Kidney (tissue), 13 donors: ENCODE measurements at regions not wholly inside any gene's neighbourhood (a gene's known extent, or its start where the extent isn't known, plus 50 kb on each side); places are given as distances from the start of the nearest gene placed in this dataset.

Source experiments
- DNase-seq, 5 donors: peaks; one replicate each; pipeline ENCODE4 v3.0.0-alpha.2; 2013 to 2020
- FAIRE-seq: peaks from 2 replicates; lab custom pipeline; 2012; peaks lifted over from hg19 to GRCh38; lab: Jason Lieb, UNC
- H3K27ac ChIP-seq, 2 donors: one replicate each; pipeline ENCODE4 v1.7.0; 2013; ENCODE audit warnings: low read depth in 2 of 2, low read length in 2 of 2, inconsistent platforms in 1 of 2
- H3K27me3 ChIP-seq: one replicate; pipeline ENCODE4 v1.7.1; 2013; ENCODE audit warnings: low read length, inconsistent platforms; ENCODE audit not compliant: control insufficient read depth, insufficient read depth
- H3K36me3 ChIP-seq, 3 donors: one replicate each; pipeline versions ENCODE4 v1.7.0 to v1.7.1; 2013; ENCODE audit warnings: low read length in 3 of 3, control low read depth in 1 of 3, inconsistent platforms in 1 of 3; ENCODE audit not compliant: insufficient read depth in 3 of 3, control insufficient read depth in 2 of 3
- H3K4me1 ChIP-seq, 3 donors: one replicate each; pipeline versions ENCODE4 v1.7.0 to v1.7.1; 2013; ENCODE audit warnings: low read length in 3 of 3, inconsistent platforms in 1 of 3, low read depth in 1 of 3; ENCODE audit not compliant: control insufficient read depth in 2 of 3, insufficient read depth in 2 of 3
- H3K4me3 ChIP-seq, 3 donors: one replicate each; pipeline versions ENCODE4 v1.7.0 to v1.8.1; 2013; ENCODE audit warnings: low read length in 3 of 3, control low read depth in 1 of 3, inconsistent platforms in 1 of 3
- H3K9ac ChIP-seq, 3 donors: one replicate each; pipeline versions ENCODE4 v1.7.0 to v1.7.1; 2013; ENCODE audit warnings: low read length in 3 of 3, control low read depth in 1 of 3, inconsistent platforms in 1 of 3
- H3K9me3 ChIP-seq, 3 donors: one replicate each; pipeline versions ENCODE4 v1.7.0 to v1.7.1; 2013; ENCODE audit warnings: low read length in 3 of 3, control low read depth in 1 of 3, inconsistent platforms in 1 of 3; ENCODE audit not compliant: control insufficient read depth in 2 of 3, insufficient read depth in 1 of 3
- intact Hi-C: fragments of 100-400 bp; cut with DNase I; formaldehyde crosslinking; loops from one replicate; pipeline ENCODE4 v1.11.1; 2022
- TF ChIP-seq, protein P1 (sequence below): IDR thresholded peaks from 3 replicates; pipeline ENCODE4 v1.5.1; 2012; ENCODE audit warnings: mild to moderate bottlenecking, moderate library complexity, borderline replicate concordance; ENCODE audit not compliant: insufficient read depth; ENCODE audit errors: extremely low read depth
- donor health status: control.
- donor health status: control.
- donor health status: control.
- donor health status: control.
- donor health status: control.
- donor health status: DM: yes; HTN: yes; CAD: no.
- donor health status: Normal renal cell carcinoma (clear cell type).

DNA sequence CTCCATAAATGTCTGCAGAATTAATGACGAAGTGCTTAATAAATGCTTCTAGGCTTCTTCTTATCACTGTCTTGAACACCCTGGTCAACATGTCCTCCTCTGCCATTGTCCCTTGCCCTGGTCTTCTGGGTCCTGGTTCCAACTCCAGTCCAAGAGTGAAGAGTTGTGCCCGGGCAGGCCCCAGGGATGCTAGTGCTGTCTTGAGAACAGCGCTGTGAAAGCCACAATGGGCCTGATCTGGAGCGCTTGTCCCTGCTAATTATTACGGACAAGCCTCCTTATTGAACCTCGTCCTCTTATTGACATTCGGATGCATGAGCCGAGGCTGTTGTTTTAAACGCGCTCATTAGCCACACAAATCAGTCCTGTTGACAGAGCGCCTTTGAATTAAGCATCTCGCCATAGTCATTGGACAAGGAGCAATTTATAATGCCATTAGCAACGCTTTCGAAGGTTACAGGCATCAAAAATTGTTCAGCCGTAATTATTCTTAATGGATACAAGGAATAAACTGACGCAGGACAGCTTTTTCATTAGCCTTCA is 211.6 kb upstream of the POU3F1 start:
- TF ChIP-seq, protein P1, sequence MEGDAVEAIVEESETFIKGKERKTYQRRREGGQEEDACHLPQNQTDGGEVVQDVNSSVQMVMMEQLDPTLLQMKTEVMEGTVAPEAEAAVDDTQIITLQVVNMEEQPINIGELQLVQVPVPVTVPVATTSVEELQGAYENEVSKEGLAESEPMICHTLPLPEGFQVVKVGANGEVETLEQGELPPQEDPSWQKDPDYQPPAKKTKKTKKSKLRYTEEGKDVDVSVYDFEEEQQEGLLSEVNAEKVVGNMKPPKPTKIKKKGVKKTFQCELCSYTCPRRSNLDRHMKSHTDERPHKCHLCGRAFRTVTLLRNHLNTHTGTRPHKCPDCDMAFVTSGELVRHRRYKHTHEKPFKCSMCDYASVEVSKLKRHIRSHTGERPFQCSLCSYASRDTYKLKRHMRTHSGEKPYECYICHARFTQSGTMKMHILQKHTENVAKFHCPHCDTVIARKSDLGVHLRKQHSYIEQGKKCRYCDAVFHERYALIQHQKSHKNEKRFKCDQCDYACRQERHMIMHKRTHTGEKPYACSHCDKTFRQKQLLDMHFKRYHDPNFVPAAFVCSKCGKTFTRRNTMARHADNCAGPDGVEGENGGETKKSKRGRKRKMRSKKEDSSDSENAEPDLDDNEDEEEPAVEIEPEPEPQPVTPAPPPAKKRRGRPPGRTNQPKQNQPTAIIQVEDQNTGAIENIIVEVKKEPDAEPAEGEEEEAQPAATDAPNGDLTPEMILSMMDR = no peak
- peaks cover 6% of the 10 kb centered on the region for H3K27me3 ChIP-seq
- H3K4me1 ChIP-seq = no peaks in the 10 kb centered on the region
- H3K9me3 ChIP-seq = peaks cover 0 to 11% (median 0%) of the 10 kb centered on the region in 3 donors
- FAIRE-seq (no peak), DNase-seq (no peak)
- no peak overlapping the region for H3K9ac ChIP-seq
- no peaks in the 10 kb centered on the region for H3K36me3 ChIP-seq
- intact Hi-C loops = no loop called here
- no peak overlapping the region for H3K4me3 ChIP-seq
- H3K27ac ChIP-seq = no peak overlapping the region

DNA sequence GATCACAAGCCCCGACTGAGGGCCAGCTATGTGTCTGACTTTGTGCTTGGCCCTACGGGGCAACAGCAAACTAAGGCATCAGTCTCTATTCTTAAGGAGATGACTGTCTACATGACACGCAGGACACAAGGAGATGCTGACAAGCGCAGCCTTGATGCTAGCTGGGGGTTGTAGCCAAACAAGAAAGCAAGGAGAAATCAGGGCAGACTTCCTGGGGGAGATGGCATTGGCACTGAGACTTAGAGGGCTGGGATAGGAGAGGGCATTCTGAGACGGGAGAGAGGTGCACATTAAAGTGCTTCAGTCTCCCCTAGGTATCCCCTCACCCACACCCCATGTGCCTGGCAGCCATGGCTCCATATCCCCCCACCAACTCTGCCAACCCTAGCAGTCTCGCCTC is 210.8 kb upstream of the POU3F1 start:
- H3K4me1 ChIP-seq = no peaks in the 10 kb centered on the region
- peaks cover 0 to 11% (median 0%) of the 10 kb centered on the region in 3 donors for H3K9me3 ChIP-seq
- H3K36me3 ChIP-seq = no peaks in the 10 kb centered on the region
- H3K4me3 ChIP-seq = no peak overlapping the region
- intact Hi-C loops = no loop called here
- H3K27ac ChIP-seq = no peak overlapping the region
- no peak overlapping the region for H3K9ac ChIP-seq
- no peak for FAIRE-seq
- DNase-seq = no peak
- TF ChIP-seq, protein P1 = no peak
- H3K27me3 ChIP-seq = peaks cover 13% of the 10 kb centered on the region

GRCh38 chr1:38256072-38256471 is 209.5 kb upstream of the POU3F1 start:
- H3K27ac ChIP-seq = no peak overlapping the region
- no peak overlapping the region for H3K4me3 ChIP-seq
- H3K9ac ChIP-seq = no peak overlapping the region
- H3K9me3 ChIP-seq = peaks cover 0 to 11% (median 0%) of the 10 kb centered on the region in 3 donors
- no peaks in the 10 kb centered on the region for H3K36me3 ChIP-seq
- no peaks in the 10 kb centered on the region for H3K4me1 ChIP-seq
- H3K27me3 ChIP-seq = peaks cover 14% of the 10 kb centered on the region
- DNase-seq = no peak
- FAIRE-seq = no peak
- TF ChIP-seq, protein P1 = no peak
- intact Hi-C loops = no loop called here

DNA sequence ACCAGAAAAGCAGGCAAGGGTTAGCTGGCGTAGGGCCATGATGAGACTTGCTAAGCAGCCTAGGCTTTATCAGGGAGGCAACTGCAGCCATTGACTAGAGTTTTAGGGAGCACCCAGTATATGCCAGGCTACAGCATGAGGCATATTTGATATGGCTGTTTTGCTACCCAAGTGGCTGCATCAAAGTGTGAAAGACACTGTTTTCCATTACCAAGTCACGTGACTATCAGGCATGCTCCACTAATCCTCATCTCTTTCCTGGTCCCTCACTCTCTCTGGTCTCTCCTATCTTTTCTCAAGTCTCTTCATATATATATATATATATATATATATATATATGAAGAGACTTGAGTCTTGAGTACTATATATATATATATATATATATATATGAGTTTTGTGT is 206.7 kb upstream of the POU3F1 start:
- no peak overlapping the region for H3K27ac ChIP-seq
- FAIRE-seq (no peak), DNase-seq (no peak)
- no peaks in the 10 kb centered on the region for H3K36me3 ChIP-seq
- peaks cover 29% of the 10 kb centered on the region for H3K27me3 ChIP-seq
- H3K9me3 ChIP-seq = peaks cover 0 to 4% (median 0%) of the 10 kb centered on the region in 3 donors
- H3K9ac ChIP-seq = no peak overlapping the region
- peaks cover 0 to 1% (median 0%) of the 10 kb centered on the region in 3 donors for H3K4me1 ChIP-seq
- TF ChIP-seq, protein P1 = no peak
- H3K4me3 ChIP-seq = no peak overlapping the region
- intact Hi-C loops = no loop called here
